ENCODE measurements at regions not wholly inside any gene's neighbourhood (a gene's known extent, or its start where the extent isn't known, plus 50 kb on each side); places are given as distances from the start of the nearest gene placed in this dataset.

GRCh38 chr14:38856798-38857197 is 246.2 kb downstream of the SEC23A start:
- no peak overlapping the region for H3K4me3 ChIP-seq (replicated peaks; ENCODE audit: low read depth, low read length)
- DNase-seq (ENCODE audit: low read depth): no peak
- TF ChIP-seq CTCF (IDR thresholded peaks at IDR 0.05; ENCODE audit: low read length, missing control alignments): no peak

GRCh38 chr14:38855513-38855912 is 247.5 kb downstream of the SEC23A start:
- DNase-seq (ENCODE audit: low read depth): no peak
- TF ChIP-seq CTCF (IDR thresholded peaks at IDR 0.05; ENCODE audit: low read length, missing control alignments): no peak
- no peak overlapping the region for H3K4me3 ChIP-seq (replicated peaks; ENCODE audit: low read depth, low read length)

GRCh38 chr14:38851111-38851510 is 251.9 kb downstream of the SEC23A start:
- H3K4me3 ChIP-seq (replicated peaks; ENCODE audit: low read depth, low read length): no peak overlapping the region
- no peak for TF ChIP-seq CTCF (IDR thresholded peaks at IDR 0.05; ENCODE audit: low read length, missing control alignments)
- no peak for DNase-seq (ENCODE audit: low read depth)

GRCh38 chr14:38850664-38851063 is 252.4 kb downstream of the SEC23A start:
- H3K4me3 ChIP-seq (replicated peaks; ENCODE audit: low read depth, low read length): no peak overlapping the region
- no peak for TF ChIP-seq CTCF (IDR thresholded peaks at IDR 0.05; ENCODE audit: low read length, missing control alignments)
- DNase-seq (ENCODE audit: low read depth): no peak

GRCh38 chr14:38848243-38848935 is 254.6 kb downstream of the SEC23A start:
- no peak for DNase-seq (ENCODE audit: low read depth)
- H3K4me3 ChIP-seq (replicated peaks; ENCODE audit: low read depth, low read length): no peak overlapping the region
- no peak for TF ChIP-seq CTCF (IDR thresholded peaks at IDR 0.05; ENCODE audit: low read length, missing control alignments)

GRCh38 chr14:38847161-38847560 is 255.9 kb downstream of the SEC23A start:
- no peak overlapping the region for H3K4me3 ChIP-seq (replicated peaks; ENCODE audit: low read depth, low read length)
- no peak for TF ChIP-seq CTCF (IDR thresholded peaks at IDR 0.05; ENCODE audit: low read length, missing control alignments)
- no peak for DNase-seq (ENCODE audit: low read depth)

All from fibroblast of pulmonary artery (primary cell).